ENCODE measurements at regions not wholly inside any gene's neighbourhood (a gene's known extent, or its start where the extent isn't known, plus 50 kb on each side); places are given as distances from the start of the nearest gene placed in this dataset.

DNA sequence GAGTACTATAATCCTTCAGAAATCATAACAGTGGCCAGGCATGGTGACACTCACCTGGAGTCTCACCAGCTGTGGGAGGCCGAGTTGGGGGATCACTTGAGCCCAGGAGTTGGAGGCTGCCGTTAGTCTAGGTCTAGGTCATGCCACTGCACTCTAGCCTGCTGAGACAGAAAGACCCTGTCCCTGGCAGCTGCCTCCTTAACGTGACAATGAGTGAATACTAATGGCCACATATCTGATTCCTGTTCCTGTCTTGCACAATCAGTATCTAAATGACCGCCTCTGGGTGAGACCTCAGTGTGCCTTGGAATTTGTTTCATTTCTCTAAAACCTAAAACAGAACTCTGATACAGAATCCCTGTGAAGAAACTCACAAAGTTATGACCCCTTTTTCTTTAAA, 131.0 kb upstream of the DAB2 start:
- TF ChIP-seq CTCF (IDR thresholded peaks at IDR 0.05) (no peak), POLR2A (IDR thresholded peaks at IDR 0.05) (no peak)

Data from heart left ventricle (tissue), 13 donors.